Adrenal gland (tissue), 9 donors: ENCODE measurements at regions not wholly inside any gene's neighbourhood (a gene's known extent, or its start where the extent isn't known, plus 50 kb on each side); places are given as distances from the start of the nearest gene placed in this dataset.

Source experiments
- DNase-seq, 7 donors: peaks; one replicate each; pipeline ENCODE4 v3.0.0-alpha.2; 2019 to 2020
- H3K27ac ChIP-seq, 5 donors: fragments of 200-600 bp; sonication (generic) in 4 of 5; 1 replicate in 3 of 5; 2 replicates in 2 of 5; pipeline versions ENCODE4 v1.5.1 to v1.8.0; 2016 to 2020; ENCODE audit warnings: mild to moderate bottlenecking in 1 of 5
- H3K27me3 ChIP-seq: fragments of 200-600 bp; 2 replicates; pipeline ENCODE4 v1.8.0; 2021
- H3K36me3 ChIP-seq, 2 donors: fragments of 200-600 bp; replicated peaks in 1 of 2; 1 replicate in 1 of 2; 2 replicates in 1 of 2; pipeline versions ENCODE4 v1.5.1 to v1.8.0; 2018 to 2022
- H3K4me1 ChIP-seq, 2 donors: fragments of 200-600 bp; replicated peaks in 1 of 2; 1 replicate in 1 of 2; 2 replicates in 1 of 2; pipeline versions ENCODE4 v1.5.1 to v1.8.0; 2018 to 2021
- H3K4me3 ChIP-seq, 4 donors: fragments of 200-600 bp; sonication (generic) in 3 of 4; one replicate each; pipeline ENCODE4 v1.5.1; 2016 to 2018
- H3K9me3 ChIP-seq, 3 donors: fragments of 200-600 bp; sonication (generic) in 1 of 3; replicated peaks in 1 of 3; 1 replicate in 2 of 3; 2 replicates in 1 of 3; pipeline versions ENCODE4 v1.5.1 to v1.8.0; 2016 to 2021
- CTCF ChIP-seq, 6 experiments: fragments of 450-650 bp in 4 of 6; fragments of 200-600 bp in 2 of 6; sonication (generic) in 1 of 6; IDR thresholded peaks; 1 replicate in 5 of 6; 2 replicates in 1 of 6; pipeline versions ENCODE4 v1.5.1 to v1.8.0; 2016 to 2021; ENCODE audit warnings: antibody characterized with exemption in 6 of 6, mild to moderate bottlenecking in 2 of 6, moderate library complexity in 1 of 6
- POLR2A ChIP-seq, 2 donors: fragments of 450-650 bp; IDR thresholded peaks; one replicate each; pipeline ENCODE4 v1.6.1; 2017; ENCODE audit warnings: antibody characterized with exemption in 2 of 2, mild to moderate bottlenecking in 2 of 2, moderate library complexity in 1 of 2
- WGBS, 4 donors: extraction: QIAGEN DNeasy Blood & Tissue Kit in 2 of 4; methylation state at CpG; one replicate each; pipeline versions ENCODE4 v1.1.5 to v1.1.7; 2013 to 2017; 5-methylcytosine and 5-hydroxymethylcytosine counted together
- intact Hi-C, 2 donors: fragments of 100-400 bp; cut with DNase I; formaldehyde crosslinking; loops; one replicate each; pipeline versions ENCODE4 v1.14.1 to v1.15.0; 2022 to 2023
- donor health status: healthy with polysubstance abuse.
- donor health status: Bipolar disorder and iron deficiency.
- donor health status: DM: yes; HTN: yes; CAD: no.
- donor health status: DM: no; HTN: no; CAD: no.
- donor health status: DM: no; HTN: no; CAD: no.

GRCh38 chr12:24197532-24197931, 248.1 kb upstream of the SOX5 start:
- Histone ChIP-seq H3K4me1 (no peaks in the 10 kb centered on the region), H3K36me3 (no peaks in the 10 kb centered on the region), H3K4me3 (no peak overlapping the region), H3K27ac (no peak overlapping the region), H3K9me3 (no peaks in the 10 kb centered on the region), H3K27me3 (no peaks in the 10 kb centered on the region)
- DNase-seq = no peak
- TF ChIP-seq POLR2A (IDR thresholded peaks at IDR 0.05) = no peak
- TF ChIP-seq CTCF (IDR thresholded peaks at IDR 0.05) = no peak
- 61 to 76% (median 72%) methylated on average over 3 to 5 of the region's 5 CpGs for WGBS, 4 donors
- intact Hi-C loops = no loop called here

GRCh38 chr12:24195063-24195462, 245.6 kb upstream of the SOX5 start:
- 84 to 89% (median 84%) methylated on average over 4 of the region's 4 CpGs for WGBS, 4 donors
- no peak for TF ChIP-seq CTCF (IDR thresholded peaks at IDR 0.05)
- TF ChIP-seq POLR2A (IDR thresholded peaks at IDR 0.05) = no peak
- H3K36me3 ChIP-seq = no peaks in the 10 kb centered on the region
- no peak overlapping the region for H3K27ac ChIP-seq
- H3K4me1 ChIP-seq = no peaks in the 10 kb centered on the region
- intact Hi-C loops = no loop called here
- H3K4me3 ChIP-seq = no peak overlapping the region
- no peaks in the 10 kb centered on the region for H3K27me3 ChIP-seq
- DNase-seq = no peak
- no peaks in the 10 kb centered on the region for H3K9me3 ChIP-seq

- TF ChIP-seq POLR2A (IDR thresholded peaks at IDR 0.05) = no peak
- no peak for TF ChIP-seq CTCF (IDR thresholded peaks at IDR 0.05)
- Histone ChIP-seq H3K9me3 (no peaks in the 10 kb centered on the region), H3K27ac (no peak overlapping the region), H3K27me3 (no peaks in the 10 kb centered on the region), H3K36me3 (no peaks in the 10 kb centered on the region), H3K4me3 (no peak overlapping the region), H3K4me1 (no peaks in the 10 kb centered on the region)
- DNase-seq = no peak
- WGBS, 4 donors = 85 to 91% (median 91%) methylated on average over 4 to 5 of the region's 5 CpGs
- intact Hi-C loops = no loop called here
These were observed 241.6 kb upstream of the SOX5 start for GRCh38 chr12:24191117-24191516.

- Histone ChIP-seq H3K4me1 (no peaks in the 10 kb centered on the region), H3K27me3 (no peaks in the 10 kb centered on the region), H3K36me3 (no peaks in the 10 kb centered on the region), H3K9me3 (no peaks in the 10 kb centered on the region), H3K27ac (no peak overlapping the region), H3K4me3 (no peak overlapping the region)
- intact Hi-C loops = no loop called here
- DNase-seq = no peak
- 68 to 85% (median 80%) methylated on average over 1 of the region's 1 CpG for WGBS, 4 donors
- TF ChIP-seq POLR2A (IDR thresholded peaks at IDR 0.05) (no peak), CTCF (IDR thresholded peaks at IDR 0.05) (no peak)
These were observed 236.3 kb upstream of the SOX5 start for GRCh38 chr12:24185782-24186181.
